Type B pancreatic cell (in vitro differentiated cells): ENCODE measurements at regions not wholly inside any gene's neighbourhood (a gene's known extent, or its start where the extent isn't known, plus 50 kb on each side); places are given as distances from the start of the nearest gene placed in this dataset.

Source experiments
- DNase-seq: peaks from one replicate; pipeline ENCODE4 v3.0.0; 2021; ENCODE audit warnings: mixed read lengths; ENCODE audit not compliant: unreplicated experiment; ENCODE audit errors: extremely low spot score
- H3K27ac Mint-ChIP-seq: 2 replicates; pipeline ENCODE4 v1.8.0; 2021; ENCODE audit warnings: mild to moderate bottlenecking, mixed read lengths
- H3K27me3 Mint-ChIP-seq: 2 replicates; pipeline ENCODE4 v1.8.0; 2021; ENCODE audit warnings: mixed read lengths
- H3K36me3 Mint-ChIP-seq: 2 replicates; pipeline ENCODE4 v1.8.0; 2021; ENCODE audit warnings: mixed read lengths
- H3K4me1 Mint-ChIP-seq: one replicate; pipeline ENCODE4 v1.8.0; 2021; ENCODE audit warnings: mixed read lengths; ENCODE audit not compliant: unreplicated experiment
- H3K4me3 Mint-ChIP-seq: 2 replicates; pipeline ENCODE4 v1.8.0; 2021; ENCODE audit warnings: mild to moderate bottlenecking, mixed read lengths
- H3K9me3 Mint-ChIP-seq: 2 replicates; pipeline ENCODE4 v1.8.0; 2021; ENCODE audit warnings: mixed read lengths
- TF ChIP-seq, protein P1 (sequence below): fragments of 200-600 bp; sonication (generic); conservative IDR thresholded peaks from 2 replicates; pipeline ENCODE4 v1.5.0; 2021; ENCODE audit warnings: antibody characterized with exemption, mild to moderate bottlenecking

DNA sequence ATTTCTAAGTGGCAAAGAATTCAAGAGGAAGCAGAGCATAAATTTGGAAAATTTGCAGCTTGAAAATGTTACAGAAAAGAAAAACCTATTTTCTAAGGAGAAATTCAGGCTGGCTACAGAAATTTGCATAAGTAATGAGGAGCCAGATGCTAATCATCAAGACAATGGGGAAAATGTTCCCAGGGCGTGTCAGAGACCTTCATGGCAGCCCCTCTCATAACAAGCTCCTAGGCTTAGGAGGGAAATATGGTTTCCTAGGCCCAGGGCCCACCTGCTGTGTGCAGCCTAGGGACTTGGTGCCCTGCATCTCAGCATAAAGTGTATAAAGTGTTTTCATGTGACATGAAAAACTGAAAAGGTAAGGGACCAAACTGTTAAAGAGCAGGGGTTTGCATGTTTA, 1796.3 kb upstream of the FLRT2 start:
- TF ChIP-seq, protein P1, sequence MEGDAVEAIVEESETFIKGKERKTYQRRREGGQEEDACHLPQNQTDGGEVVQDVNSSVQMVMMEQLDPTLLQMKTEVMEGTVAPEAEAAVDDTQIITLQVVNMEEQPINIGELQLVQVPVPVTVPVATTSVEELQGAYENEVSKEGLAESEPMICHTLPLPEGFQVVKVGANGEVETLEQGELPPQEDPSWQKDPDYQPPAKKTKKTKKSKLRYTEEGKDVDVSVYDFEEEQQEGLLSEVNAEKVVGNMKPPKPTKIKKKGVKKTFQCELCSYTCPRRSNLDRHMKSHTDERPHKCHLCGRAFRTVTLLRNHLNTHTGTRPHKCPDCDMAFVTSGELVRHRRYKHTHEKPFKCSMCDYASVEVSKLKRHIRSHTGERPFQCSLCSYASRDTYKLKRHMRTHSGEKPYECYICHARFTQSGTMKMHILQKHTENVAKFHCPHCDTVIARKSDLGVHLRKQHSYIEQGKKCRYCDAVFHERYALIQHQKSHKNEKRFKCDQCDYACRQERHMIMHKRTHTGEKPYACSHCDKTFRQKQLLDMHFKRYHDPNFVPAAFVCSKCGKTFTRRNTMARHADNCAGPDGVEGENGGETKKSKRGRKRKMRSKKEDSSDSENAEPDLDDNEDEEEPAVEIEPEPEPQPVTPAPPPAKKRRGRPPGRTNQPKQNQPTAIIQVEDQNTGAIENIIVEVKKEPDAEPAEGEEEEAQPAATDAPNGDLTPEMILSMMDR = no peak
- Mint-ChIP-seq H3K27me3 (no peaks in the 10 kb centered on the region), H3K36me3 (no peaks in the 10 kb centered on the region), H3K4me3 (no peak overlapping the region), H3K4me1 (no peaks in the 10 kb centered on the region), H3K27ac (no peak overlapping the region), H3K9me3 (peaks cover 5% of the 10 kb centered on the region)
- DNase-seq = no peak

DNA sequence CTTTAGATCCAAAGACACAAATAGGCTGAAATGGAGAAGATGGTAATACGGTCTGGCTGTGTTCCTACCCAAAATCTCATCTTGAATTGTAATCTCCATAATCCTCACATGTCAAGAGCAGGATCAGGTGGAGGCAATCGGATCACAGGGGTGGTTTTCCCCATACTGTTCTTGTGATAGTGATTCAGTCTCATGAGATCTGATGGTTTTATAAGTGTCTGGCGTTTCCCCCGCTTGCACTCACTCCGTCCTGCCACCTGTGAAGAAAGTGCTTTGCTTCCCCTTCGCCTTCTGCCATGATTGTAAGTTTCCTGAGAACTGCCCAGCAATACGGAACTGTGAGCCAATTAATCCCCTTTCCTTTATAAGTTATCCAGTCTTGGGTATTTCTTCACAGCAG, 1795.5 kb upstream of the FLRT2 start:
- no peaks in the 10 kb centered on the region for H3K4me1 Mint-ChIP-seq
- no peaks in the 10 kb centered on the region for H3K27me3 Mint-ChIP-seq
- H3K9me3 Mint-ChIP-seq = peaks cover 5% of the 10 kb centered on the region
- no peak for DNase-seq
- TF ChIP-seq, protein P1 = no peak
- H3K27ac Mint-ChIP-seq = no peak overlapping the region
- no peak overlapping the region for H3K4me3 Mint-ChIP-seq
- H3K36me3 Mint-ChIP-seq = no peaks in the 10 kb centered on the region

DNA sequence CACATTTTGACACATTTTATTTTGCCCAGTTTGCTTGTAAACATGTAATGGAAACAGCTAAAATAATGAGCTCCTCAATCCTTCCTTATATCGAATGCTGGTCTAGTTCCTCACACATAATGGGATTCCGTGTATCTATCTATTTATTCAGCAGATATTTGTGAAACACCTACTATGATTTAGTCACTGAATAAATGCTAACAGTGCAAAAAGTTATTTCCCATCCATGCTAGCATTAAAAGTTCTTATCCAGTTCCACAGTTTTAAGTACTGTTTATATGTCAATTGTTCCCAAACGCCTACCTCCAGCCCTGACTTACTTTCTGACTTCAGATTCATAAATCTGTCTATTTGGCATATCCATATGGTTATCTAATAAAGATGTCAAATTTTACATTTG, 1788.7 kb upstream of the FLRT2 start:
- H3K36me3 Mint-ChIP-seq = no peaks in the 10 kb centered on the region
- H3K27me3 Mint-ChIP-seq = no peaks in the 10 kb centered on the region
- no peak overlapping the region for H3K4me3 Mint-ChIP-seq
- peaks cover 4% of the 10 kb centered on the region for H3K4me1 Mint-ChIP-seq
- H3K27ac Mint-ChIP-seq = no peak overlapping the region
- no peaks in the 10 kb centered on the region for H3K9me3 Mint-ChIP-seq
- DNase-seq = no peak
- TF ChIP-seq, protein P1 = no peak

DNA sequence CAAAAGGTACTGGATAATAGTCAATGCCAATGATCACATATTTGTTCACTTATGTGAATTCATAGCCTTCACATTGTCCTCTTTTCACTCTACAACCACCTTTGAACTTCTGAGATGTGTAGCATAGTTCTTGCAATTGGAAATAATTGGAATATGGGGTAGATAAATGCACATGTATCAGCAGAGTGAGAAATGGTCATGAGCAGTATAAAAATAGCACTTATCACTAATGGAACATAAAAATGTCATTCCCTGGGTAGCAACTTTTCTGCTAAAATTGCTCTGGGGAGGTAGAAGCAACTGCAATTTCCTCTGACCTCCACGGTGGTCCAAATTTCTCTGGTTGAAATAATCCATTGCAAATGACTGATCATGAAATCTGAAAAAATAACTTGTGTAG, 1785.7 kb upstream of the FLRT2 start:
- H3K27me3 Mint-ChIP-seq = no peaks in the 10 kb centered on the region
- no peaks in the 10 kb centered on the region for H3K9me3 Mint-ChIP-seq
- DNase-seq = no peak
- TF ChIP-seq, protein P1 = no peak
- H3K4me1 Mint-ChIP-seq = peaks cover 14% of the 10 kb centered on the region
- H3K4me3 Mint-ChIP-seq = no peak overlapping the region
- H3K27ac Mint-ChIP-seq = no peak overlapping the region
- no peaks in the 10 kb centered on the region for H3K36me3 Mint-ChIP-seq

DNA sequence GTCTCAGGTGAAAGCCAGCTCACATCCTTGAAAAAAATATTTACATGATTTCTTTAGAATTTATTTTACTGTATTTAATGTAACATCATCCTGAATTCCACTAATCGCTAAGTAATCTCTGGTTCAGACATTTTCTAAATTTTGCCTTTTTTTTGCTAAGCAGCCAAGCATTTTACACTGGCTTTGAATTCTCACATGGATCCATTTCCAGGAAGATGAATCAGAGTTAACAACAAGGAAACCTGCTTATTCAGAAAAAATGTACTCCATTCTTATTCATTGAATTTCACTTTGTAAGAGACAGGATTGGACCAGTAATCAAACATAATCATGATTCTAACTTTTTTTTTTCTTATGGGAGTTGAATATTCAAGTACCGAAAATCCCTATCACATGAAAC, 1785.1 kb upstream of the FLRT2 start:
- TF ChIP-seq, protein P1 = no peak
- H3K36me3 Mint-ChIP-seq = no peaks in the 10 kb centered on the region
- H3K27me3 Mint-ChIP-seq = no peaks in the 10 kb centered on the region
- H3K4me3 Mint-ChIP-seq = no peak overlapping the region
- peaks cover 14% of the 10 kb centered on the region for H3K4me1 Mint-ChIP-seq
- no peaks in the 10 kb centered on the region for H3K9me3 Mint-ChIP-seq
- no peak overlapping the region for H3K27ac Mint-ChIP-seq
- no peak for DNase-seq

DNA sequence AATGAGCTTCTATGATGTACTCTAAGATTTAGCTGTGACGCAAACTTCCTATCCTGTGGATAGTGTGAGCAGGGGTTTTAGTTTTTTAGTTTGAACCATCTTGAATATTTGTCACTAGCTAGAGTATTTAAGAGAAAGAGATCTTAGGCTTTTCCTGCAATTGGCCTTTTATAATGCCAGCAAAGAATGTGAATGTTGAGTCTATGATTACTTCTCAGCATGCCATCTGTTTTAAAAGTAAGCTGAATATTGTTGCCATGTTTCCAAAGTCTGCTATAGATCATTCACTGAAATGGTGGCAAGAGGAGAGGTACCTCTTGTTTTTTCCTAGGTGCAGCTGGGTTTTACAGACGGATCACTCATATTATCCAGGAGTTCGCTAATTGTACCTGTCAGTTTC, 1783.6 kb upstream of the FLRT2 start:
- H3K4me3 Mint-ChIP-seq = no peak overlapping the region
- no peaks in the 10 kb centered on the region for H3K9me3 Mint-ChIP-seq
- H3K27me3 Mint-ChIP-seq = no peaks in the 10 kb centered on the region
- H3K36me3 Mint-ChIP-seq = no peaks in the 10 kb centered on the region
- H3K27ac Mint-ChIP-seq = no peak overlapping the region
- DNase-seq = no peak
- TF ChIP-seq, protein P1 = no peak
- peaks cover 16% of the 10 kb centered on the region for H3K4me1 Mint-ChIP-seq
